B cell (primary cell): ENCODE measurements at regions not wholly inside any gene's neighbourhood (a gene's known extent, or its start where the extent isn't known, plus 50 kb on each side); places are given as distances from the start of the nearest gene placed in this dataset.

Experiments
- ATAC-seq: fragments of 200-7000 bp; cut with Tn5 transposase; one replicate; pipeline ENCODE4 v1.10.0; 2021; ENCODE audit warnings: low read depth, mild to moderate bottlenecking, moderate number of reproducible peaks, moderate library complexity
- CTCF ChIA-PET: fragments of 350-600 bp; sonication (Branson Sonifier 250); formaldehyde crosslinking; loops from one replicate; lab custom pipeline; 2021; ENCODE audit warnings: antibody characterized with exemption, inconsistent platforms; lab: Charles Lee
- POLR2A ChIA-PET: fragments of 350-600 bp; sonication (Branson Sonifier 250); formaldehyde crosslinking; loops from one replicate; lab custom pipeline; 2021; ENCODE audit warnings: antibody characterized with exemption; lab: Charles Lee
- DNase-seq: peaks from one replicate; pipeline ENCODE4 v3.0.0; 2013
- H2AFZ ChIP-seq: 2 replicates; pipeline ENCODE4 v1.6.1; 2012; ENCODE audit warnings: mild to moderate bottlenecking, low read depth, low read length; ENCODE audit not compliant: insufficient read depth, poor library complexity, severe bottlenecking
- H3K27ac ChIP-seq, 2 donors: 1 replicate in 1 of 2; 2 replicates in 1 of 2; pipeline ENCODE4 v1.5.1; 2012 to 2013; ENCODE audit warnings: low read length in 2 of 2, mild to moderate bottlenecking in 2 of 2, moderate library complexity in 1 of 2
- H3K27me3 ChIP-seq, 4 experiments: fragments of 200-600 bp in 1 of 4; sonication (generic) in 1 of 4; replicated peaks in 1 of 4; 1 replicate in 2 of 4; 2 replicates in 2 of 4; pipeline versions ENCODE4 v1.6.1 to v1.7.0; 2013 to 2016; ENCODE audit warnings: low read length in 3 of 4, mild to moderate bottlenecking in 2 of 4, mixed read lengths in 1 of 4, moderate library complexity in 1 of 4; ENCODE audit not compliant: insufficient read depth in 4 of 4, control insufficient read depth in 3 of 4; ENCODE audit errors: control extremely low read depth in 1 of 4
- H3K36me3 ChIP-seq, 2 experiments: replicated peaks in 1 of 2; 1 replicate in 1 of 2; 2 replicates in 1 of 2; pipeline versions ENCODE4 v1.6.1 to v1.7.1; 2013; ENCODE audit warnings: low read length in 1 of 2; ENCODE audit not compliant: insufficient read depth in 2 of 2, control insufficient read depth in 1 of 2; ENCODE audit errors: control extremely low read depth in 1 of 2, extremely low read depth in 1 of 2
- H3K4me1 ChIP-seq, 2 donors: fragments of 200-600 bp in 1 of 2; sonication (generic) in 1 of 2; 1 replicate in 1 of 2; 2 replicates in 1 of 2; pipeline versions ENCODE4 v1.5.1 to v1.6.1; 2013 to 2017; ENCODE audit warnings: low read length in 2 of 2; ENCODE audit not compliant: control insufficient read depth in 2 of 2, insufficient read depth in 2 of 2
- H3K4me2 ChIP-seq: replicated peaks from 2 replicates; pipeline ENCODE3; 2012; ENCODE audit warnings: mild to moderate bottlenecking, low read depth, low read length; ENCODE audit not compliant: poor library complexity, severe bottlenecking
- H3K4me3 ChIP-seq, 5 experiments: fragments of 200-600 bp in 1 of 5; sonication (generic) in 1 of 5; 1 replicate in 3 of 5; 2 replicates in 2 of 5; pipeline versions ENCODE4 v1.5.1 to v1.7.0; 2011 to 2016; ENCODE audit warnings: low read length in 4 of 5, mild to moderate bottlenecking in 4 of 5, low read depth in 2 of 5, control low read depth in 1 of 5, moderate library complexity in 1 of 5; ENCODE audit not compliant: insufficient read depth in 1 of 5; ENCODE audit errors: control extremely low read depth in 1 of 5, extremely low read depth in 1 of 5
- H3K79me2 ChIP-seq: fragments of 200-600 bp; sonication (generic); one replicate; pipeline ENCODE4 v1.6.0; 2016; ENCODE audit warnings: low read length; ENCODE audit not compliant: control insufficient read depth, insufficient read depth
- H3K9ac ChIP-seq: fragments of 200-600 bp; sonication (generic); 2 replicates; pipeline ENCODE4 v1.6.1; 2017; ENCODE audit warnings: mild to moderate bottlenecking, low read length, moderate library complexity
- H3K9me3 ChIP-seq, 3 donors: one replicate each; pipeline versions ENCODE4 v1.6.1 to v1.7.1; 2013; ENCODE audit warnings: low read length in 2 of 3; ENCODE audit not compliant: control insufficient read depth in 2 of 3, insufficient read depth in 1 of 3; ENCODE audit errors: control extremely low read depth in 1 of 3
- H4K20me1 ChIP-seq: 2 replicates; pipeline ENCODE4 v1.6.0; 2012; ENCODE audit warnings: mild to moderate bottlenecking, low read length; ENCODE audit not compliant: insufficient read depth, control insufficient read depth, poor library complexity, severe bottlenecking
- H3K27ac Mint-ChIP-seq: one replicate; pipeline ENCODE4 v1.8.0; 2021; ENCODE audit warnings: mixed read lengths
- H3K27me3 Mint-ChIP-seq: one replicate; pipeline ENCODE4 v1.8.0; 2021; ENCODE audit warnings: mixed read lengths
- H3K4me1 Mint-ChIP-seq: one replicate; pipeline ENCODE4 v1.8.0; 2021; ENCODE audit warnings: mixed read lengths
- H3K4me3 Mint-ChIP-seq: one replicate; pipeline ENCODE4 v1.8.0; 2021; ENCODE audit warnings: mixed read lengths
- H3K9me3 Mint-ChIP-seq: one replicate; pipeline ENCODE4 v1.8.0; 2022; ENCODE audit warnings: mixed read lengths; ENCODE audit not compliant: insufficient read depth
- EZH2 ChIP-seq: IDR thresholded peaks from 2 replicates; pipeline ENCODE4 v1.6.1; 2012; ENCODE audit warnings: borderline replicate concordance, low read depth, mild to moderate bottlenecking, moderate library complexity, low read length; ENCODE audit not compliant: insufficient read depth, poor library complexity, severe bottlenecking
- WGBS: methylation state at CpG from one replicate; pipeline ENCODE4 v1.1.5; 2013; ENCODE audit warnings: missing lambda C conversion rate; ENCODE audit not compliant: insufficient coverage; 5-methylcytosine and 5-hydroxymethylcytosine counted together
- intact Hi-C: fragments of 100-400 bp; cut with micrococcal nuclease; formaldehyde crosslinking; loops from one replicate; pipeline ENCODE4 v1.10.0; 2022
- TF ChIP-seq, protein P1 (sequence below): fragments of 200-600 bp; IDR thresholded peaks from one replicate; pipeline ENCODE4 v1.8.0; 2022; ENCODE audit warnings: antibody characterized with exemption, mild to moderate bottlenecking

DNA sequence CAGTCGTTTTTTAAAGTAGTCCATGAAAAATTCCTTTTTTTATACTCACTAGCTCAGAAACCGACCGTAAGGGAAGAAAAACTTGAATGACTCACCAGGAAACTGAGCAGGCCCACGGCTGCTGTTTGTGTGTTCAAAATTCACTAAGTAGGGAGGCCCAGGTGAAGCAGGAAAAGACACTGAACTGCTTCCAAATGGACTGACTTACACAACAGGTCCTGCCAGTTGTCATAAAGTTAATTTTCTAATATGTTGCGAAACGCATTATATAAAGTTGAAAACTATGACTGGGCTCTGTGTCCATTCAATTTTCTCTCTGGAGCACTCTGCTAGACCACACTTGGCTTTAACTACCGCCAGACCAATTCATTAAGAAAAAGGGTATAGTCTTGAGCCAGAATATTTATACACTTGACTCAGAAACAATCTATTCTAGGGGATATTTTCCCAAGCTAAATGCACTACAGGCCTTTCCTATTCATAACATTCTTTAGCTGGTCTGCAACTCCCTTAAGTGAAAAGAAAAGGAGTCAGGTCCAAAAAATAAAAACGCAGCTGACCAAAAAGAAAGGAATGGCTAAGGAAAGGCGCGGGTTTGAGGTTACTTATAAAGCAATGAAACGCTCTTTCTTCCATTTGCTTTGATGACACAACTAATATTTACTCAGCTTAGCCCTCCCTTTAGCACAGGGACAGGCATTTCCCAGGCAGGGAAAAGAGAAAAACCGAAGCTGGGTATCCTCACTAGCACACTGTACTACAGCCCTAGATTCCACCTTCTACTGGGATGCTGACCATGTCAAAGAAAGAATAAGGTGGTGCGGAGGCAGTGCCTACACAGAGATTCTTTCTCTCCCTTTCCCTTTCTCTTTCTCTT, 306.3 kb upstream of the ESRRG start:
- DNase-seq (no peak), ATAC-seq (no peak)
- Histone ChIP-seq H3K27me3 (peaks cover 0 to 4% (median 0%) of the 10 kb centered on the region in 4 experiments), H3K4me1 (peaks cover 0 to 5% of the 10 kb centered on the region in 2 donors), H3K4me2 (no peak overlapping the region), H3K4me3 (no peak overlapping the region), H3K27ac (no peak overlapping the region), H2AFZ (no peak overlapping the region), H4K20me1 (no peaks in the 10 kb centered on the region), H3K36me3 (no peaks in the 10 kb centered on the region), H3K9ac (no peak overlapping the region), H3K79me2 (no peaks in the 10 kb centered on the region), H3K9me3 (no peaks in the 10 kb centered on the region)
- TF ChIP-seq, protein P1, sequence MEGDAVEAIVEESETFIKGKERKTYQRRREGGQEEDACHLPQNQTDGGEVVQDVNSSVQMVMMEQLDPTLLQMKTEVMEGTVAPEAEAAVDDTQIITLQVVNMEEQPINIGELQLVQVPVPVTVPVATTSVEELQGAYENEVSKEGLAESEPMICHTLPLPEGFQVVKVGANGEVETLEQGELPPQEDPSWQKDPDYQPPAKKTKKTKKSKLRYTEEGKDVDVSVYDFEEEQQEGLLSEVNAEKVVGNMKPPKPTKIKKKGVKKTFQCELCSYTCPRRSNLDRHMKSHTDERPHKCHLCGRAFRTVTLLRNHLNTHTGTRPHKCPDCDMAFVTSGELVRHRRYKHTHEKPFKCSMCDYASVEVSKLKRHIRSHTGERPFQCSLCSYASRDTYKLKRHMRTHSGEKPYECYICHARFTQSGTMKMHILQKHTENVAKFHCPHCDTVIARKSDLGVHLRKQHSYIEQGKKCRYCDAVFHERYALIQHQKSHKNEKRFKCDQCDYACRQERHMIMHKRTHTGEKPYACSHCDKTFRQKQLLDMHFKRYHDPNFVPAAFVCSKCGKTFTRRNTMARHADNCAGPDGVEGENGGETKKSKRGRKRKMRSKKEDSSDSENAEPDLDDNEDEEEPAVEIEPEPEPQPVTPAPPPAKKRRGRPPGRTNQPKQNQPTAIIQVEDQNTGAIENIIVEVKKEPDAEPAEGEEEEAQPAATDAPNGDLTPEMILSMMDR = no peak
- no peak for TF ChIP-seq EZH2
- intact Hi-C loops = no loop called here
- H3K27me3 Mint-ChIP-seq = peaks cover 2% of the 10 kb centered on the region
- peaks cover 11% of the 10 kb centered on the region for H3K4me1 Mint-ChIP-seq
- H3K27ac Mint-ChIP-seq = no peak overlapping the region
- ChIA-PET POLR2A (no interaction called here), CTCF (no interaction called here)
- H3K4me3 Mint-ChIP-seq = no peak overlapping the region
- H3K9me3 Mint-ChIP-seq = no peaks in the 10 kb centered on the region
- WGBS = 65% methylated on average over 4 of the region's 13 CpGs

DNA sequence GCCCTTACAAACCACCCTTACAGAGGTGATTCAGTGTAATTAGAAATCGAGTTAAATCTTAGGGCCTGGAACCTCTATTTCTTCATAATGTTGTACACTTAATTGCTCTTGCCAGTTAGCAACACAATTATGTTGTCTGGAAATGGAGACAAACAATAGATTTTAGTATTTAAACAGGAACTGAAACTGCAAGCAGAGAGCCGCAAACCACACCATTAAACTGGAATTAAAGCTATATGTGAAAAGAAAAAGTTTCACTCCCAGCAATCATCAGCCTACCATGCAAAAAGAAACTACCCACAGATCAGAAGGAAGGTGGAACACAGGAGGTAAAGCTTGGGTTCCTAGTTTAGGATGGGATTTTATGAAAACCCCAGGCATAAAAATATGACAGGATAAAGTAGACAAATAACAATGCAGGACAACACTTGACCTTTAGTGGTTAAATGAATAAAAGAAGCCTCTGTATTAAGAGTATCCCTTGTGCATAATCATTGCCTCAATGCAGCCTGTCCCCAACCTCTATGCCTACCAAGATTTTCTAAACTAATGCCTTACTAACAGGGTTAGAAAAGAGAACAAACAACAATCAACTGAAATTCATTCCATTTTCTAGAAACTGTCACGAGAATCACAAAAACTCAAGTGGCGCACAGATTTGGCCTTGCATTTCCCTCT, 304.3 kb upstream of the ESRRG start:
- no peak overlapping the region for H2AFZ ChIP-seq
- intact Hi-C loops = no loop called here
- H3K4me2 ChIP-seq = no peak overlapping the region
- 94% methylated on average over 2 of the region's 4 CpGs for WGBS
- peaks cover 2% of the 10 kb centered on the region for H3K27me3 Mint-ChIP-seq
- H3K27ac ChIP-seq = no peak overlapping the region
- H3K9me3 ChIP-seq = no peaks in the 10 kb centered on the region
- ATAC-seq (no peak), DNase-seq (peak; percentile 5)
- H3K27me3 ChIP-seq = peaks cover 0 to 4% (median 0%) of the 10 kb centered on the region in 4 experiments
- H3K4me1 Mint-ChIP-seq = peaks cover 11% of the 10 kb centered on the region
- TF ChIP-seq, protein P1 = no peak
- TF ChIP-seq EZH2 = no peak
- peaks cover 0 to 5% of the 10 kb centered on the region in 2 donors for H3K4me1 ChIP-seq
- ChIA-PET POLR2A (no interaction called here), CTCF (no interaction called here)
- H3K36me3 ChIP-seq = no peaks in the 10 kb centered on the region
- H3K27ac Mint-ChIP-seq = no peak overlapping the region
- H3K4me3 Mint-ChIP-seq = no peak overlapping the region
- H3K9ac ChIP-seq = no peak overlapping the region
- no peaks in the 10 kb centered on the region for H4K20me1 ChIP-seq
- H3K79me2 ChIP-seq = no peaks in the 10 kb centered on the region
- H3K9me3 Mint-ChIP-seq = no peaks in the 10 kb centered on the region
- no peak overlapping the region for H3K4me3 ChIP-seq
